ENCODE measurements at regions not wholly inside any gene's neighbourhood (a gene's known extent, or its start where the extent isn't known, plus 50 kb on each side); places are given as distances from the start of the nearest gene placed in this dataset.
A peak's percentile ranks its signal among the peaks of the same experiment; 100 is the strongest.

- DNase-seq (ENCODE audit: low spot score) = no peak
These were observed 158.7 kb downstream of the DRD1 start for GRCh38 chr5:175285261-175285660.

GRCh38 chr5:175284806-175285205 is 159.2 kb downstream of the DRD1 start:
- no peak for DNase-seq (ENCODE audit: low spot score)

GRCh38 chr5:175282611-175283225 is 161.3 kb downstream of the DRD1 start:
- DNase-seq (ENCODE audit: low spot score) = peak; percentile 6

GRCh38 chr5:175281714-175282113 is 162.3 kb downstream of the DRD1 start:
- no peak for DNase-seq (ENCODE audit: low spot score)

GRCh38 chr5:175281257-175281656 is 162.7 kb downstream of the DRD1 start:
- DNase-seq (ENCODE audit: low spot score) = no peak

GRCh38 chr5:175279506-175279905 is 164.5 kb downstream of the DRD1 start:
- DNase-seq (ENCODE audit: low spot score) = no peak

- DNase-seq (ENCODE audit: low spot score) = no peak
These were observed 168.2 kb downstream of the DRD1 start for GRCh38 chr5:175275748-175276147.

GRCh38 chr5:175275097-175275496 is 168.9 kb downstream of the DRD1 start:
- no peak for DNase-seq (ENCODE audit: low spot score)

- DNase-seq (ENCODE audit: low spot score) = no peak
These were observed 169.8 kb downstream of the DRD1 start for GRCh38 chr5:175274171-175274570.

- DNase-seq (ENCODE audit: low spot score) = no peak
These were observed 179.6 kb downstream of the DRD1 start for GRCh38 chr5:175264406-175264805.

- no peak for DNase-seq (ENCODE audit: low spot score)
These were observed 180.2 kb downstream of the DRD1 start for GRCh38 chr5:175263776-175264175.

- DNase-seq (ENCODE audit: low spot score) = no peak
These were observed 182.5 kb downstream of the DRD1 start for GRCh38 chr5:175261526-175261925.

- DNase-seq (ENCODE audit: low spot score) = no peak
These were observed 182.9 kb downstream of the DRD1 start for GRCh38 chr5:175261037-175261436.

- no peak for DNase-seq (ENCODE audit: low spot score)
These were observed 186.2 kb downstream of the DRD1 start for GRCh38 chr5:175257847-175258194.

- no peak for DNase-seq (ENCODE audit: low spot score)
These were observed 186.7 kb downstream of the DRD1 start for GRCh38 chr5:175257128-175257846.

- peak; percentile 23 for DNase-seq (ENCODE audit: low spot score)
These were observed 189.8 kb downstream of the DRD1 start for GRCh38 chr5:175254155-175254554.

GRCh38 chr5:175253597-175253996 is 190.4 kb downstream of the DRD1 start:
- peak; percentile 15 for DNase-seq (ENCODE audit: low spot score)

- DNase-seq (ENCODE audit: low spot score) = no peak
These were observed 191.7 kb downstream of the DRD1 start for GRCh38 chr5:175252234-175252805.

GRCh38 chr5:175250426-175250825 is 193.6 kb downstream of the DRD1 start:
- DNase-seq (ENCODE audit: low spot score) = no peak

GRCh38 chr5:175248416-175248905 is 195.5 kb downstream of the DRD1 start:
- no peak for DNase-seq (ENCODE audit: low spot score)

GRCh38 chr5:175246889-175247520 is 197.0 kb downstream of the DRD1 start:
- DNase-seq (ENCODE audit: low spot score) = no peak

GRCh38 chr5:175246242-175246888 is 197.6 kb downstream of the DRD1 start:
- DNase-seq (ENCODE audit: low spot score) = no peak
